Omental fat pad (tissue), 3 donors: ENCODE measurements at regions not wholly inside any gene's neighbourhood (a gene's known extent, or its start where the extent isn't known, plus 50 kb on each side); places are given as distances from the start of the nearest gene placed in this dataset.
A peak's percentile ranks its signal among the peaks of the same experiment; 100 is the strongest.

ENCODE experiments used
- ATAC-seq: fragments of 150-250 bp; one replicate; pipeline ENCODE4 v1.9.1; 2016; ENCODE audit warnings: mild to moderate bottlenecking, moderate library complexity; ENCODE audit not compliant: low FRiP score
- DNase-seq: peaks from one replicate; pipeline ENCODE4 v3.0.0-alpha.2; 2019; ENCODE audit warnings: low spot score
- TF ChIP-seq, protein P1 (sequence below), 3 donors: fragments of 450-650 bp; IDR thresholded peaks; one replicate each; pipeline ENCODE4 v1.5.1; 2016 to 2017; ENCODE audit warnings: antibody characterized with exemption in 3 of 3, mild to moderate bottlenecking in 3 of 3, moderate library complexity in 2 of 3

DNA sequence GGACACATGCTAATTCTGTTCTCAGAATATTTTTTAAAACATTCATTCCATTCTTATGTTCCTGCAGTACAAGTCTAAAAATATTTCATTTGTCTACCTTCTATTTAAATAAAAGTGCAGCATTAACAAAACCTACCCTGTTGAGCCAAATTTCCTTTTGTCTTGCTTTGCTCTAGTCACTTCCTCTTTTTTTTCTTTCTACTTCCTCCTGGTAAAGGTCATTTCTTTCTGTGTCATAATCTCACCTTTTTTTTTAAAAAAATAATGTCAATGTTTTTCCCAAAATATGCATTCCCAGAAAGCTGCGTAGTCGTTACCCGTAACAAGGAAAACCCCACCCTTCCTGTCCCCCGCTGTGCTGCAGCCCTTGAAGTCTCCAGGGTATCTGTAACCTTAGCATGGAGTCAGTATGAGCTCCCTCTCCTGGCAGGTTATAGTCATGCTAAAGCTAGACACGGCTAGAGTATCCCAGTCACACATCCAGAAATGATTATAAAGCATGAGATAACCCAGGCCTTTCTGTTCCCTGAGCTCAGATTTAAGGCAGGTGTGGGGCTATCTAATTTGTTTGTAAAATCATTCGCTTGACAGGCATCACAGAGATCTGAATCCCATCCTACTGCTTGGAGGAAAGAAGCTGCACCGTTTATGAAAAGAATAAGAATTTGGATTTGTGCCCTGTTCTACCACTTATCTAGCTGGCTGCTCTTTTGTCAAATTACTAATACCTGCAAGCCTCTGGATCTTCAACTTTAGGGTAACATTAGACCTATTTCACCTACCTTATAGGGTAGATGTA is 51.1 kb upstream of the EED start:
- TF ChIP-seq, protein P1, sequence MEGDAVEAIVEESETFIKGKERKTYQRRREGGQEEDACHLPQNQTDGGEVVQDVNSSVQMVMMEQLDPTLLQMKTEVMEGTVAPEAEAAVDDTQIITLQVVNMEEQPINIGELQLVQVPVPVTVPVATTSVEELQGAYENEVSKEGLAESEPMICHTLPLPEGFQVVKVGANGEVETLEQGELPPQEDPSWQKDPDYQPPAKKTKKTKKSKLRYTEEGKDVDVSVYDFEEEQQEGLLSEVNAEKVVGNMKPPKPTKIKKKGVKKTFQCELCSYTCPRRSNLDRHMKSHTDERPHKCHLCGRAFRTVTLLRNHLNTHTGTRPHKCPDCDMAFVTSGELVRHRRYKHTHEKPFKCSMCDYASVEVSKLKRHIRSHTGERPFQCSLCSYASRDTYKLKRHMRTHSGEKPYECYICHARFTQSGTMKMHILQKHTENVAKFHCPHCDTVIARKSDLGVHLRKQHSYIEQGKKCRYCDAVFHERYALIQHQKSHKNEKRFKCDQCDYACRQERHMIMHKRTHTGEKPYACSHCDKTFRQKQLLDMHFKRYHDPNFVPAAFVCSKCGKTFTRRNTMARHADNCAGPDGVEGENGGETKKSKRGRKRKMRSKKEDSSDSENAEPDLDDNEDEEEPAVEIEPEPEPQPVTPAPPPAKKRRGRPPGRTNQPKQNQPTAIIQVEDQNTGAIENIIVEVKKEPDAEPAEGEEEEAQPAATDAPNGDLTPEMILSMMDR (IDR thresholded peaks at IDR 0.05) = no peak
- ATAC-seq (peak; percentile 92), DNase-seq (no peak)

DNA sequence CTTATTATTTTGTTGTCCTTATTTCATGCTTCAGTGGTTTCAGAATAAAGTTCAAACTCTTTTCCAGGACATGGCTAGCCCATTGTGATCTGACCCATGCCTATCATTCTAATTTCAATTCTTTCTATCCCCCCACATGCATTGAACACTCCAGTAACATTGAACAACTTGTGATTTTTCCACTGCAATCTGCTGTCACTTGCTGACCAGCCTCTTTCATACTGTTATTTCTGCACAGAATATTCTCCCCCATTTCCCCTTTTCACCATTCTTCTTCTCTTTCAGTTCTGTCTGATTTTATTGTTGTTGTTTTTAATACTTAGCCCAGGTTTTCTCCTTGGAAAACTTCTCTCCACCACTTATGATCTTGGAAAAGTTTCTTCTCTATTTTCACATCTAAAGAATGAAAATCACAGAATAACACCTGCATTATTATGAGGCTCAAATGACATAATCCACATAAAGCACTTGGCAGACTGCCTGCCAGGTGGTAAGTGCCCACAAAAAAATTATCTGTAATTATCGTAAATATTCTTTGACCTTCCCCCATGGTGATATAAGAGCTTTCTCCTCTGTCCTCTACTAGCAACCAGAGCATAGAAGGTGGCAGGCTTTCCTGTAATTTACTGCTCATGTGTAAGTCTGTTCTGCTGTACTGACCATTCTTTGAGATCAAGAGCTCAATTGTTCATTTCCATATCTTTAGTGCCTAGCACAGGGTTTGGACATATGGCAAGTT is 51.9 kb upstream of the EED start:
- ATAC-seq = no peak

DNA sequence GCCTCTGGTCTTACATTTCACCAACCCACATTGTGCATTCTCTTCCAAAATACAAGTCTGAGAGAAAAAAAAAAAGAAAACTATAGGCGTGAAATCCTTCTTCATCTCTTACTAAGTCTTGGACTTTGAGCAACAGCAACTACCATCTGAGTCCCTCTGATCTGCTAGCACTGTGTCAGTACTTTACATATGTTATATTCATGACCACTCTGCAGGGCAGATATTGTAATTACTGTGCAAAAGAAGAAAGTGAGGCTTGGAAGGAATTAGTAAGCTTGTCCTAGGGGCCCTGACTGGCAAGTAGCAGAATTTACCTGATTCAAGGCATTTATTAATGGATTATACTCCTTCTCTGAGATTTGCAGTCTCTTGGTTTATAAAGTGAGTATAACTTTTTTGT is 52.7 kb upstream of the EED start:
- no peak for DNase-seq
- no peak for ATAC-seq
- TF ChIP-seq, protein P1 (IDR thresholded peaks at IDR 0.05) = no peak

More for the DNA sequence above, 51.9 kb upstream of the EED start:
- TF ChIP-seq, protein P1 (IDR thresholded peaks at IDR 0.05) = no peak
- DNase-seq = no peak

DNA sequence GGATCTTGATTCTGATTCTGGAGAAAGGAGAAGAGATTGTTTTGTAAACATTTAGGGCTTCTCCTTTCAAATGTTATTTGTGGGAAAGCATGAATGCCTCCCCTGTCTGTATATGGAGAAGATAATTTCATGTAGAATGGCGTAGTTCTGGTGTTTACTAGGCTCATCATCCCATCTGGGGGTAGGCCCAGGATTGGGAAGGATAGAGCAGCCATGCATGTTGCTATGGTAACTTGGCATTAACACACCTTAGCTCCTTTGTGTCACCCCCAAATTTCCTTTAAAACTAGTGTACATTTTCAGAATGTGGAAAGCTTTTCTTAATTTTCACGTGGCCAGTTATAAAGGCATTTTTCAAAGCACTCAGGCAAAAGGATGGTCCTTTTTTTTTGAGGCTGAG is 57.5 kb upstream of the EED start:
- no peak for DNase-seq
- TF ChIP-seq, protein P1 (IDR thresholded peaks at IDR 0.05) = no peak
- ATAC-seq = no peak

DNA sequence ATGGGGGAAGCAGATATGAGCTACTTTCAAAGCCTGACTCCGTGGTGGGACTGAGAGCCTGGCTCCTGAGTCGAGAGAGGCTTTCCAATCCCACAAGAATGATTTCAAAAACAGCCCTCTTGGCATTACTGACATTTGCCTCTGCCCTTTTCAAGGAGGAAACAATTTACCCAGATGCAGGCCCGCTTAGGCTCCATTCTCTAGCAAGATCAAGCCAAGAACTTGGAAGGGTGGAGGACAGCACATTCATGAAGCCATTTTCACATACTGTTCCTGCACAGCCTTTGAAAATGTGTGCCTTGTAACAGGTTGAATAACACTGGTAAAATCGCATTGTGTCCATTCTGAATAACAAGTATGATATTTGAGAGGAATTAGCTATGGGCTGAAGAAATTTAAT is 58.2 kb upstream of the EED start:
- TF ChIP-seq, protein P1 (IDR thresholded peaks at IDR 0.05) = no peak
- no peak for ATAC-seq
- no peak for DNase-seq

DNA sequence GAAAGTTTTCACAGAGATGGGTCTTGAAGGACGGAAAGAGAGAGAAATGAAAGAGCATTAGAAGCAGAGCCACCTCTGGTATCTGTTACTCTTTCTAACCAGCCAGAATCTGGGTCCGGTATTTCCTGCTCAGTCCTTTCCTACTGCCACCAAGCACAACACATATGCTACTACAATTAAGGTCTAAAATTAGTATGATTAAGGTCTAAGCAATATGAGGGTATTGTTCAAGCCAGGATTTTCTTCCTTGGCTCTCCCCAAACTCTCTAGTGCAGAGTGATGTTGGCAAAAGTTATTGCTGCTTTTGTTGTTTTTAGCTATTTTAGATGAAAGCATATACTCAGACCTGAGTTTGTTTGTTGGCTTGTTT is 59.2 kb upstream of the EED start:
- TF ChIP-seq, protein P1 (IDR thresholded peaks at IDR 0.05) = no peak
- ATAC-seq (no peak), DNase-seq (no peak)
